Mesothelial cell of epicardium (in vitro differentiated cells): ENCODE measurements at regions not wholly inside any gene's neighbourhood (a gene's known extent, or its start where the extent isn't known, plus 50 kb on each side); places are given as distances from the start of the nearest gene placed in this dataset.

Source experiments
- DNase-seq, 2 experiments: peaks; one replicate each; pipeline ENCODE4 v3.0.0; 2021; ENCODE audit warnings: low spot score in 2 of 2; ENCODE audit not compliant: unreplicated experiment in 2 of 2
- H3K27ac Mint-ChIP-seq: 2 replicates; pipeline ENCODE4 v1.8.0; 2021; ENCODE audit warnings: mixed read lengths
- H3K27me3 Mint-ChIP-seq: 2 replicates; pipeline ENCODE4 v1.8.0; 2021; ENCODE audit warnings: low read depth, mixed read lengths
- H3K36me3 Mint-ChIP-seq: 2 replicates; pipeline ENCODE4 v1.8.0; 2021; ENCODE audit warnings: mixed read lengths
- H3K4me1 Mint-ChIP-seq: 2 replicates; pipeline ENCODE4 v1.8.0; 2021; ENCODE audit warnings: mixed read lengths
- H3K4me3 Mint-ChIP-seq: 2 replicates; pipeline ENCODE4 v1.8.0; 2021; ENCODE audit warnings: mild to moderate bottlenecking, moderate library complexity, mixed read lengths
- H3K9me3 Mint-ChIP-seq: 2 replicates; pipeline ENCODE4 v1.8.0; 2021; ENCODE audit warnings: mixed read lengths
- CTCF ChIP-seq: fragments of 200-600 bp; sonication (generic); IDR thresholded peaks from one replicate; pipeline ENCODE4 v1.5.0; 2021; ENCODE audit warnings: antibody characterized with exemption; ENCODE audit not compliant: unreplicated experiment

- peaks cover 36% of the 10 kb centered on the region for H3K27me3 Mint-ChIP-seq
- no peak overlapping the region for H3K27ac Mint-ChIP-seq
- no peak for TF ChIP-seq CTCF
- no peak overlapping the region for H3K4me3 Mint-ChIP-seq
- no peaks in the 10 kb centered on the region for H3K36me3 Mint-ChIP-seq
- DNase-seq = no peak
- H3K4me1 Mint-ChIP-seq = peaks cover 9% of the 10 kb centered on the region
- peaks cover 7% of the 10 kb centered on the region for H3K9me3 Mint-ChIP-seq
Observed at GRCh38 chr9:119781886-119782285, 412.7 kb upstream of the BRINP1 start.

GRCh38 chr9:119775410-119775809, 406.2 kb upstream of the BRINP1 start:
- Mint-ChIP-seq H3K27ac (no peak overlapping the region), H3K27me3 (peaks cover 23% of the 10 kb centered on the region)

GRCh38 chr9:119773823-119774222, 404.6 kb upstream of the BRINP1 start:
- no peaks in the 10 kb centered on the region for H3K9me3 Mint-ChIP-seq
- peaks cover 26% of the 10 kb centered on the region for H3K27me3 Mint-ChIP-seq
- no peaks in the 10 kb centered on the region for H3K36me3 Mint-ChIP-seq
- peak overlapping the region; percentile 6 for H3K27ac Mint-ChIP-seq
- DNase-seq = no peak
- H3K4me1 Mint-ChIP-seq = peaks cover 20% of the 10 kb centered on the region
- TF ChIP-seq CTCF = no peak
- no peak overlapping the region for H3K4me3 Mint-ChIP-seq

More at GRCh38 chr9:119775410-119775809, 406.2 kb upstream of the BRINP1 start:
- TF ChIP-seq CTCF = no peak
- Mint-ChIP-seq H3K36me3 (no peaks in the 10 kb centered on the region), H3K4me1 (peaks cover 20% of the 10 kb centered on the region), H3K9me3 (peaks cover 7% of the 10 kb centered on the region), H3K4me3 (no peak overlapping the region)
- no peak for DNase-seq

GRCh38 chr9:119771341-119771740, 402.1 kb upstream of the BRINP1 start:
- Mint-ChIP-seq H3K4me3 (no peak overlapping the region), H3K9me3 (no peaks in the 10 kb centered on the region), H3K27ac (no peak overlapping the region), H3K4me1 (peaks cover 20% of the 10 kb centered on the region), H3K27me3 (peaks cover 30% of the 10 kb centered on the region), H3K36me3 (no peaks in the 10 kb centered on the region)
- no peak for DNase-seq
- TF ChIP-seq CTCF = no peak

GRCh38 chr9:119768266-119768665, 399.0 kb upstream of the BRINP1 start:
- no peak for TF ChIP-seq CTCF
- H3K4me3 Mint-ChIP-seq = no peak overlapping the region
- no peaks in the 10 kb centered on the region for H3K9me3 Mint-ChIP-seq
- H3K36me3 Mint-ChIP-seq = no peaks in the 10 kb centered on the region
- peaks cover 34% of the 10 kb centered on the region for H3K27me3 Mint-ChIP-seq
- no peak for DNase-seq
- no peak overlapping the region for H3K27ac Mint-ChIP-seq
- H3K4me1 Mint-ChIP-seq = peaks cover 19% of the 10 kb centered on the region

- DNase-seq = no peak
- Mint-ChIP-seq H3K27me3 (peaks cover 31% of the 10 kb centered on the region), H3K27ac (no peak overlapping the region), H3K4me3 (no peak overlapping the region), H3K9me3 (no peaks in the 10 kb centered on the region), H3K36me3 (no peaks in the 10 kb centered on the region), H3K4me1 (peaks cover 22% of the 10 kb centered on the region)
- no peak for TF ChIP-seq CTCF
Observed at GRCh38 chr9:119765632-119766175, 396.5 kb upstream of the BRINP1 start.
